ENCODE measurements at regions not wholly inside any gene's neighbourhood (a gene's known extent, or its start where the extent isn't known, plus 50 kb on each side); places are given as distances from the start of the nearest gene placed in this dataset.

- TF ChIP-seq, protein P1, sequence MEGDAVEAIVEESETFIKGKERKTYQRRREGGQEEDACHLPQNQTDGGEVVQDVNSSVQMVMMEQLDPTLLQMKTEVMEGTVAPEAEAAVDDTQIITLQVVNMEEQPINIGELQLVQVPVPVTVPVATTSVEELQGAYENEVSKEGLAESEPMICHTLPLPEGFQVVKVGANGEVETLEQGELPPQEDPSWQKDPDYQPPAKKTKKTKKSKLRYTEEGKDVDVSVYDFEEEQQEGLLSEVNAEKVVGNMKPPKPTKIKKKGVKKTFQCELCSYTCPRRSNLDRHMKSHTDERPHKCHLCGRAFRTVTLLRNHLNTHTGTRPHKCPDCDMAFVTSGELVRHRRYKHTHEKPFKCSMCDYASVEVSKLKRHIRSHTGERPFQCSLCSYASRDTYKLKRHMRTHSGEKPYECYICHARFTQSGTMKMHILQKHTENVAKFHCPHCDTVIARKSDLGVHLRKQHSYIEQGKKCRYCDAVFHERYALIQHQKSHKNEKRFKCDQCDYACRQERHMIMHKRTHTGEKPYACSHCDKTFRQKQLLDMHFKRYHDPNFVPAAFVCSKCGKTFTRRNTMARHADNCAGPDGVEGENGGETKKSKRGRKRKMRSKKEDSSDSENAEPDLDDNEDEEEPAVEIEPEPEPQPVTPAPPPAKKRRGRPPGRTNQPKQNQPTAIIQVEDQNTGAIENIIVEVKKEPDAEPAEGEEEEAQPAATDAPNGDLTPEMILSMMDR (conservative IDR thresholded peaks at IDR 0.05; ENCODE audit: low read length) = peak; percentile 99
- no peak for TF ChIP-seq EZH2phosphoT487 (IDR thresholded peaks at IDR 0.05; ENCODE audit: borderline replicate concordance)
Measured at GRCh38 chr5:60287174-60287771, 393.7 kb upstream of the PDE4D start.

Measured in Loucy (cell line).